ENCODE measurements at regions not wholly inside any gene's neighbourhood (a gene's known extent, or its start where the extent isn't known, plus 50 kb on each side); places are given as distances from the start of the nearest gene placed in this dataset.
"Not testable (repeated sequence)": the region's sequence is repeated elsewhere in the genome, so short reads cannot be mapped to it uniquely, and the experiment has no call there.

GRCh38 chr1:219413536-219413935 lies 199.4 kb downstream of the ZC3H11B start:
- no peak overlapping the region for H3K4me3 ChIP-seq (ENCODE audit: low read length)
- H3K36me3 ChIP-seq (ENCODE audit: insufficient read depth, low read depth, low read length) = no peaks in the 10 kb centered on the region
- no peaks in the 10 kb centered on the region for H3K27me3 ChIP-seq (ENCODE audit: insufficient read depth, low read length)
- H3K9me3 ChIP-seq (ENCODE audit: insufficient read depth, low read depth, low read length) = no peaks in the 10 kb centered on the region
- no peak overlapping the region for H3K27ac ChIP-seq (ENCODE audit: low read length)
- no peaks in the 10 kb centered on the region for H3K4me1 ChIP-seq (ENCODE audit: insufficient read depth, low read length)
- no peak overlapping the region for H3K9ac ChIP-seq (ENCODE audit: low read depth, low read length)

- Histone ChIP-seq H3K27me3 (ENCODE audit: insufficient read depth, low read length) (no peaks in the 10 kb centered on the region), H3K4me3 (ENCODE audit: low read length) (no peak overlapping the region), H3K9me3 (ENCODE audit: insufficient read depth, low read depth, low read length) (no peaks in the 10 kb centered on the region), H3K4me1 (ENCODE audit: insufficient read depth, low read length) (no peaks in the 10 kb centered on the region), H3K9ac (ENCODE audit: low read depth, low read length) (no peak overlapping the region), H3K36me3 (ENCODE audit: insufficient read depth, low read depth, low read length) (no peaks in the 10 kb centered on the region), H3K27ac (ENCODE audit: low read length) (no peak overlapping the region)
Measured at GRCh38 chr1:219412772-219413171, 200.1 kb downstream of the ZC3H11B start.

- H3K27ac ChIP-seq (ENCODE audit: low read length); H3K4me3 ChIP-seq (ENCODE audit: low read length): not testable (repeated sequence)
Measured at GRCh38 chr1:219410721-219411120, 202.2 kb downstream of the ZC3H11B start.

GRCh38 chr1:219405531-219406331 lies 207.2 kb downstream of the ZC3H11B start:
- no peak overlapping the region for H3K9ac ChIP-seq (ENCODE audit: low read depth, low read length)
- H3K4me3 ChIP-seq (ENCODE audit: low read length) = no peak overlapping the region
- no peaks in the 10 kb centered on the region for H3K9me3 ChIP-seq (ENCODE audit: insufficient read depth, low read depth, low read length)
- H3K27me3 ChIP-seq (ENCODE audit: insufficient read depth, low read length) = no peaks in the 10 kb centered on the region
- H3K36me3 ChIP-seq (ENCODE audit: insufficient read depth, low read depth, low read length) = no peaks in the 10 kb centered on the region
- no peak overlapping the region for H3K27ac ChIP-seq (ENCODE audit: low read length)
- no peaks in the 10 kb centered on the region for H3K4me1 ChIP-seq (ENCODE audit: insufficient read depth, low read length)

More at GRCh38 chr1:219410721-219411120, 202.2 kb downstream of the ZC3H11B start:
- H3K27me3 ChIP-seq (ENCODE audit: insufficient read depth, low read length); H3K9ac ChIP-seq (ENCODE audit: low read depth, low read length); H3K4me1 ChIP-seq (ENCODE audit: insufficient read depth, low read length); H3K9me3 ChIP-seq (ENCODE audit: insufficient read depth, low read depth, low read length); H3K36me3 ChIP-seq (ENCODE audit: insufficient read depth, low read depth, low read length): not testable (repeated sequence)

GRCh38 chr1:219404629-219405028 lies 208.3 kb downstream of the ZC3H11B start:
- Histone ChIP-seq H3K9me3 (ENCODE audit: insufficient read depth, low read depth, low read length) (no peaks in the 10 kb centered on the region), H3K4me1 (ENCODE audit: insufficient read depth, low read length) (no peaks in the 10 kb centered on the region), H3K4me3 (ENCODE audit: low read length) (no peak overlapping the region), H3K27me3 (ENCODE audit: insufficient read depth, low read length) (no peaks in the 10 kb centered on the region), H3K36me3 (ENCODE audit: insufficient read depth, low read depth, low read length) (no peaks in the 10 kb centered on the region), H3K27ac (ENCODE audit: low read length) (no peak overlapping the region), H3K9ac (ENCODE audit: low read depth, low read length) (no peak overlapping the region)

- Histone ChIP-seq H3K4me3 (ENCODE audit: low read length) (no peak overlapping the region), H3K36me3 (ENCODE audit: insufficient read depth, low read depth, low read length) (no peaks in the 10 kb centered on the region), H3K27me3 (ENCODE audit: insufficient read depth, low read length) (no peaks in the 10 kb centered on the region), H3K9ac (ENCODE audit: low read depth, low read length) (no peak overlapping the region), H3K27ac (ENCODE audit: low read length) (no peak overlapping the region), H3K9me3 (ENCODE audit: insufficient read depth, low read depth, low read length) (no peaks in the 10 kb centered on the region), H3K4me1 (ENCODE audit: insufficient read depth, low read length) (no peaks in the 10 kb centered on the region)
Measured at GRCh38 chr1:219402925-219403324, 210.0 kb downstream of the ZC3H11B start.

GRCh38 chr1:219401724-219402625 lies 210.9 kb downstream of the ZC3H11B start:
- no peaks in the 10 kb centered on the region for H3K9me3 ChIP-seq (ENCODE audit: insufficient read depth, low read depth, low read length)
- H3K9ac ChIP-seq (ENCODE audit: low read depth, low read length) = no peak overlapping the region
- H3K36me3 ChIP-seq (ENCODE audit: insufficient read depth, low read depth, low read length) = no peaks in the 10 kb centered on the region
- no peak overlapping the region for H3K4me3 ChIP-seq (ENCODE audit: low read length)
- H3K4me1 ChIP-seq (ENCODE audit: insufficient read depth, low read length) = no peaks in the 10 kb centered on the region
- no peaks in the 10 kb centered on the region for H3K27me3 ChIP-seq (ENCODE audit: insufficient read depth, low read length)
- H3K27ac ChIP-seq (ENCODE audit: low read length) = no peak overlapping the region

- H3K9ac ChIP-seq (ENCODE audit: low read depth, low read length) = no peak overlapping the region
- no peaks in the 10 kb centered on the region for H3K27me3 ChIP-seq (ENCODE audit: insufficient read depth, low read length)
- no peaks in the 10 kb centered on the region for H3K36me3 ChIP-seq (ENCODE audit: insufficient read depth, low read depth, low read length)
- H3K9me3 ChIP-seq (ENCODE audit: insufficient read depth, low read depth, low read length) = no peaks in the 10 kb centered on the region
- no peak overlapping the region for H3K27ac ChIP-seq (ENCODE audit: low read length)
- no peak overlapping the region for H3K4me3 ChIP-seq (ENCODE audit: low read length)
- H3K4me1 ChIP-seq (ENCODE audit: insufficient read depth, low read length) = no peaks in the 10 kb centered on the region
Measured at GRCh38 chr1:219399446-219399845, 213.5 kb downstream of the ZC3H11B start.

GRCh38 chr1:219398815-219399396 lies 214.0 kb downstream of the ZC3H11B start:
- H3K9ac ChIP-seq (ENCODE audit: low read depth, low read length) = no peak overlapping the region
- no peaks in the 10 kb centered on the region for H3K9me3 ChIP-seq (ENCODE audit: insufficient read depth, low read depth, low read length)
- H3K27me3 ChIP-seq (ENCODE audit: insufficient read depth, low read length) = no peaks in the 10 kb centered on the region
- H3K36me3 ChIP-seq (ENCODE audit: insufficient read depth, low read depth, low read length) = no peaks in the 10 kb centered on the region
- H3K4me1 ChIP-seq (ENCODE audit: insufficient read depth, low read length) = no peaks in the 10 kb centered on the region
- no peak overlapping the region for H3K27ac ChIP-seq (ENCODE audit: low read length)
- no peak overlapping the region for H3K4me3 ChIP-seq (ENCODE audit: low read length)

- no peaks in the 10 kb centered on the region for H3K36me3 ChIP-seq (ENCODE audit: insufficient read depth, low read depth, low read length)
- no peak overlapping the region for H3K4me3 ChIP-seq (ENCODE audit: low read length)
- no peak overlapping the region for H3K9ac ChIP-seq (ENCODE audit: low read depth, low read length)
- no peaks in the 10 kb centered on the region for H3K9me3 ChIP-seq (ENCODE audit: insufficient read depth, low read depth, low read length)
- H3K27me3 ChIP-seq (ENCODE audit: insufficient read depth, low read length) = no peaks in the 10 kb centered on the region
- H3K4me1 ChIP-seq (ENCODE audit: insufficient read depth, low read length) = no peaks in the 10 kb centered on the region
- no peak overlapping the region for H3K27ac ChIP-seq (ENCODE audit: low read length)
Measured at GRCh38 chr1:219397511-219397910, 215.4 kb downstream of the ZC3H11B start.

- no peaks in the 10 kb centered on the region for H3K9me3 ChIP-seq (ENCODE audit: insufficient read depth, low read depth, low read length)
- H3K36me3 ChIP-seq (ENCODE audit: insufficient read depth, low read depth, low read length) = no peaks in the 10 kb centered on the region
- H3K27ac ChIP-seq (ENCODE audit: low read length) = no peak overlapping the region
- H3K9ac ChIP-seq (ENCODE audit: low read depth, low read length) = no peak overlapping the region
- no peak overlapping the region for H3K4me3 ChIP-seq (ENCODE audit: low read length)
- H3K4me1 ChIP-seq (ENCODE audit: insufficient read depth, low read length) = no peaks in the 10 kb centered on the region
- no peaks in the 10 kb centered on the region for H3K27me3 ChIP-seq (ENCODE audit: insufficient read depth, low read length)
Measured at GRCh38 chr1:219391297-219391696, 217.6 kb downstream of the LYPLAL1 start.

Measured in iPS-20b (cell line).